ENCODE measurements at regions not wholly inside any gene's neighbourhood (a gene's known extent, or its start where the extent isn't known, plus 50 kb on each side); places are given as distances from the start of the nearest gene placed in this dataset.

DNA sequence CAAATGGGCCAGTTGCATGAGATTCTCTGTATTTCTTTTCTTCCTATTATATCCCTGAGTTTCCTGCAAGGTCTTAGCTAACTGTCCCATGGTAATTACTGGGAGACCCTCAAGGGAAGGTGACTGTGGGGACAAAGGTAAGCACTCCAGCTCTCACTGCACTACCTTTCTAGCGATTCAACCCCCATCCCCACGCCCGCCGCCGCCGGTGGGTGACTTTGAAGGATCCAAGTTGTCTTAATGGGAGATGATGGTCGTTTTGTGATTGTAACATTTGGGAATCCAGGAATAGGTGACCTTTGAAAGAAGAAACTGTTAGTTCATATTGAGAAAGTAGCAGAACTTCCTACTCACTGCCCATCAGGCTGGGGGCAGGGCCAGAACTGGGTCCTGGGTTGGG is 265.5 kb downstream of the LRFN2 start:
- no peak for TF ChIP-seq CTCF (IDR thresholded peaks at IDR 0.05; ENCODE audit: low read depth, low read length, missing control alignments)
- Histone ChIP-seq H3K4me3 (ENCODE audit: low read depth, low read length) (no peak overlapping the region), H3K36me3 (replicated peaks) (no peaks in the 10 kb centered on the region), H3K27ac (no peak overlapping the region), H3K27me3 (replicated peaks) (no peaks in the 10 kb centered on the region)
- in situ Hi-C loops (cut with HindIII; ENCODE audit: low pct_ligation_motif_present, low sequenced_read_pairs): no loop called here
- no peak for DNase-seq

- TF ChIP-seq CTCF (IDR thresholded peaks at IDR 0.05; ENCODE audit: low read depth, low read length, missing control alignments): no peak
Measured at GRCh38 chr6:40320947-40321346, 266.2 kb downstream of the LRFN2 start.

DNA sequence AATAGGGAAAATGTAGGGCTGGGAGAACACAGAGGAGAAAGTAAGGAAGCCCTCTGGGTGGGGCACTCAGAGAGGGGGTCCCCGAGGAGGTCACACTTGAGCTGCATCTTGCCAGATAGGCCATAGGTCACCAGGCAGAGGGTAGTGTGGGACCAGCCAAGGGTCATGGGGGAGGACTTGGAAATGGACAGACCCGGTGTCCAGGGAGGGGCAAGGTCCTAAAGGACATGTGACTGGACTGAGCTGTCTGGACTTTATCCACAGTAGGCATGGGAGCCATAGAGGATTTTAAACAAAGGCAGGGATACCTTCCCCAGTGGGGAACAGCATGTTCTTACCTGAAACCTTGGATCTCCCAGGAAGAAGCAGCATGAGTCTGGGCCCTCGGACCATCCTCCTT is 266.7 kb downstream of the LRFN2 start:
- in situ Hi-C loops (cut with HindIII; ENCODE audit: low pct_ligation_motif_present, low sequenced_read_pairs): no loop called here

More at GRCh38 chr6:40320947-40321346, 266.2 kb downstream of the LRFN2 start:
- Histone ChIP-seq H3K27me3 (replicated peaks) (no peaks in the 10 kb centered on the region), H3K4me3 (ENCODE audit: low read depth, low read length) (no peak overlapping the region), H3K36me3 (replicated peaks) (no peaks in the 10 kb centered on the region), H3K27ac (no peak overlapping the region)
- DNase-seq: no peak
- in situ Hi-C loops (cut with HindIII; ENCODE audit: low pct_ligation_motif_present, low sequenced_read_pairs): no loop called here

GRCh38 chr6:40319124-40319523 is 268.0 kb downstream of the LRFN2 start:
- H3K27me3 ChIP-seq (replicated peaks): no peaks in the 10 kb centered on the region
- H3K4me3 ChIP-seq (ENCODE audit: low read depth, low read length): no peak overlapping the region
- DNase-seq: no peak
- TF ChIP-seq CTCF (IDR thresholded peaks at IDR 0.05; ENCODE audit: low read depth, low read length, missing control alignments): no peak
- in situ Hi-C loops (cut with HindIII; ENCODE audit: low pct_ligation_motif_present, low sequenced_read_pairs): no loop called here
- H3K27ac ChIP-seq: no peak overlapping the region
- no peaks in the 10 kb centered on the region for H3K36me3 ChIP-seq (replicated peaks)

More for the DNA sequence above, 266.7 kb downstream of the LRFN2 start:
- DNase-seq: no peak
- Histone ChIP-seq H3K4me3 (ENCODE audit: low read depth, low read length) (no peak overlapping the region), H3K27me3 (replicated peaks) (no peaks in the 10 kb centered on the region), H3K27ac (no peak overlapping the region), H3K36me3 (replicated peaks) (no peaks in the 10 kb centered on the region)
- no peak for TF ChIP-seq CTCF (IDR thresholded peaks at IDR 0.05; ENCODE audit: low read depth, low read length, missing control alignments)

- no peak overlapping the region for H3K27ac ChIP-seq
- in situ Hi-C loops (cut with HindIII; ENCODE audit: low pct_ligation_motif_present, low sequenced_read_pairs): no loop called here
- no peak for TF ChIP-seq CTCF (IDR thresholded peaks at IDR 0.05; ENCODE audit: low read depth, low read length, missing control alignments)
- H3K4me3 ChIP-seq (ENCODE audit: low read depth, low read length): no peak overlapping the region
- no peaks in the 10 kb centered on the region for H3K27me3 ChIP-seq (replicated peaks)
- no peak for DNase-seq
- no peaks in the 10 kb centered on the region for H3K36me3 ChIP-seq (replicated peaks)
Measured at GRCh38 chr6:40315060-40315459, 272.1 kb downstream of the LRFN2 start.

- TF ChIP-seq CTCF (IDR thresholded peaks at IDR 0.05; ENCODE audit: low read depth, low read length, missing control alignments): no peak
- no peak overlapping the region for H3K27ac ChIP-seq
- DNase-seq: no peak
- H3K27me3 ChIP-seq (replicated peaks): no peaks in the 10 kb centered on the region
- H3K4me3 ChIP-seq (ENCODE audit: low read depth, low read length): no peak overlapping the region
- in situ Hi-C loops (cut with HindIII; ENCODE audit: low pct_ligation_motif_present, low sequenced_read_pairs): no loop called here
- no peaks in the 10 kb centered on the region for H3K36me3 ChIP-seq (replicated peaks)
Measured at GRCh38 chr6:40313582-40313981, 273.6 kb downstream of the LRFN2 start.

Data from brain microvascular endothelial cell (primary cell).